GM19023 (cell line): ENCODE measurements at regions not wholly inside any gene's neighbourhood (a gene's known extent, or its start where the extent isn't known, plus 50 kb on each side); places are given as distances from the start of the nearest gene placed in this dataset.

Experiments used
- ATAC-seq: cut with Tn5 transposase; IDR thresholded peaks from one replicate; pipeline ENCODE4 v1.9.1; 2021; ENCODE audit warnings: mild to moderate bottlenecking, moderate library complexity; ENCODE audit not compliant: unreplicated experiment

DNA sequence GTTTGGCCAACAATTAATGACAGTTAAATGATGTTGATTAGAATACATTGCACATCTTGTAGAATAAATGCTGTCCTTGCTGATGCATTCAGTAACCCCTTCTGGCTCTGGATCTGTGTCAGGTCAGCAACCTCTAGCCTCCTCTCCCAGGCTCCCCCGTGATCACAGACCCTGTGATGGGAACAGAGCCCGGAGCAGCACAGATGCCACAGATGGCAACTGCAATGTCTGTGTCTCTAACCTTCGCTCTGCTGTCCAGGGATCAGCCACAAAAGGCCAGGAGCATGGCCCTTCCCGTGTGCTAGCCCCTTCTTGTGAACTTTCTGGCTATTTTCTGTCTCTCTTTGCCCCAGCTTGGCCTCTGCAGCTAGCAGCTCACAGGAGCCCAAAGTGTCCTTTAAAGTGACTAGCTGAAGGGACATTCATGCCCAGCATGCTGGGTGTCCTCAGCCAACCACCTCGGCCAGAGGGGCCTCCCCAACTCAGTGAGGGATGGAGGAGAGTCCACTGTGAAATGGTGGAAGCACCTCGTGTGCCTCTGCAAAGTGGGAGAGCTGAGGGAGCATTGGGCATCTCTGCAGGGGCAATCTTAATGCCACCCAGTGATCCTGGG, 167.0 kb upstream of the TCERG1L start:
- ATAC-seq, result no peak

DNA sequence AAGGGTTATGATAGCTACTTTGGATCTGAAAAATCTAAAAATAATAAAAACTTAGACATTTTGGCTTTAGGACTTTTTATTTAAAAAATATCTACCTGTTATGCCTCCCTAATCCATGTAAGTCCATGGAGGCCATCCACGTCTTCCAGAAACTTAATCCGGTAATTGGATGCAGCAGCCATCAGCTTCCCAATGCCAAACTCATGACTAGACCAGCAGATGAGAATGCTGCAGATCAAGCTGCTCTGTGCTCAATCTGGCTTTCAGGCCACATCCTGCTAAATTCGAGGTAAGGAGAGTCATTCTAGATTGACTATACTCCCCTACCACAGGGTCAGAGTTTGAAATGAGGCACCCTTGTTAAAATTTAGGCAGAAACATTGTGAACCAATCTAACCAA, 168.5 kb upstream of the TCERG1L start:
- no peak for ATAC-seq

DNA sequence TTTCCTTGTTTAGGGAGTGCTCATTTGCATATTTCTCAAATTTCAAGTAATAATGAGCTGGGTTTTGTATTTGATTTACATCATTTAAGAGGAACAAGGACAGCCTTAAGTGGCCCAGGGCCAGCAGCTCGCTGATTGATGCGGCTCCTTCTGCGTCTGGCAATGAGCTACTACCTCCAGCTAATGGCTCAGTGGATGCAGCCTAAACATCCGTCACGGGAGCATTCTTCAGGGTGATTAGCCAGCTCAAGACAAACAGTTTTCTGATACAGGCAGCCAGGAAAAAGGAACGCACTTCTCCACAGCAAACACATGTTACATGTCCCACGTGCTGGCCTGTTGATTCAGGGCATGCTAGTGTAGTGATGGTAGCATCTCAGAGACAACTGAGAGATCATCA, 169.3 kb upstream of the TCERG1L start:
- no peak for ATAC-seq

DNA sequence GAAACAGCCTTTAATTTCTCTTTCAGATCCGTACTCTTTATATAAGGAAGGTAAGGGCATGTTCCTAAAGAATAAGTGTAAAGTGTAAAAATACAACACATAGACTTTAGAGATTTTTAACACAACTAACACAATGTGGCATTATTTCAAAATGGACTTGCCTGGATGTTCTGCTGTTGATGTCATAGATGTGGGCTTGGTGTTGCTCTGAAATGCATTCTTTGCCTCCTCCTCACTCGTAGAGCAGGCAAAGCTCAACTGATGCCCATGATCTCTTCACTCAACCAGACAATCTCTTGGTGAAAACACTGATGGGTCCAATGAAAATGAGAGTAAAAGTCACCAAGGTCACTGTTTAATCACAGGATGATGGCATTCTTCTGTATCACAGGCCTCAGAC, 174.2 kb upstream of the TCERG1L start:
- ATAC-seq, result no peak

DNA sequence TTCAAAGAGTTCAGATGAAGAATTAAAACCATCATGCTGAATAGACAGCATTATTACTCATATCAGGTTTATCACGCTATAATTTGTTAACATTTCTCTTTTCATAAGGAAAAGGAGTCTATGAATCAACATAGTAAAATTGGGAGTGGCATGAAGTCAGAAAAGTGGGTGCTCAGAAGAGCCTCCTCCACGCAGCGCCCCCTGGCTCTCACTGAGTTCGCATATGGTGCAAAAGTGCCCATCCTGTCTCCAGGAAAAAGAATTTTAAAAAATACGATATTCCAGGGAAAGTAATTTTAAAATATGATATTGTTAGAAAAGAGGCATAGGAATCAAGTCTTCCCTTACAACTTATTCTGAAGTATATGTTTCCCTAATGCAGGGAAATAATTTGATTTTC, 176.3 kb upstream of the TCERG1L start:
- no peak for ATAC-seq

DNA sequence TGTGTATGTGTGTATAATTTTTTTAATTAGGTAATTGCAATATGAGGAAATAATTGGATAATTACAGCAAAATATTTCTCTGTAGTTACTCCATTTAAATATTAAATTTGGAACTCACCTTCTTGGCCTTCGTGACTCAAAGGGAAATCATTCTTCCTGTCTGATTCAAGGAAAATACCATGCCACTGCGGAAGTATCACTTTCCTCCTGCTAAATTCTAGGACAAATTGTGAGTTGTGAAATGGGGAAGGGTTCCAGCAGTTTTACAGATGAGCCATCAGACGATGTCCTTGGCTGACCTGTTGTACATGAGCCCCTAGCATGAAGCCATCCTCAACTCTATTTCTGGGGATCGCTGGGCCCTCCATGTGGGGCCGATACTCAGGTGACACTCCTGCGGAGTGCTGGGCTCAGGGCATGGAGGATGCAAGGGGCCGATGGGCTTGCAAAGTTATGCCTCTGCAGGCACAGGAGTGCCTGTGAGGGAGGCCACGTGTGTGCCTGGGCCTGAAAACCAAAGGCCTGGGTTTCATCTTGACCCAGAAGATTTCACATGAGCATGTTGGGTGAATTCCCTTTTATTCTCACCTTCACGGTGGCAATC, 179.6 kb upstream of the TCERG1L start:
- ATAC-seq, result no peak

DNA sequence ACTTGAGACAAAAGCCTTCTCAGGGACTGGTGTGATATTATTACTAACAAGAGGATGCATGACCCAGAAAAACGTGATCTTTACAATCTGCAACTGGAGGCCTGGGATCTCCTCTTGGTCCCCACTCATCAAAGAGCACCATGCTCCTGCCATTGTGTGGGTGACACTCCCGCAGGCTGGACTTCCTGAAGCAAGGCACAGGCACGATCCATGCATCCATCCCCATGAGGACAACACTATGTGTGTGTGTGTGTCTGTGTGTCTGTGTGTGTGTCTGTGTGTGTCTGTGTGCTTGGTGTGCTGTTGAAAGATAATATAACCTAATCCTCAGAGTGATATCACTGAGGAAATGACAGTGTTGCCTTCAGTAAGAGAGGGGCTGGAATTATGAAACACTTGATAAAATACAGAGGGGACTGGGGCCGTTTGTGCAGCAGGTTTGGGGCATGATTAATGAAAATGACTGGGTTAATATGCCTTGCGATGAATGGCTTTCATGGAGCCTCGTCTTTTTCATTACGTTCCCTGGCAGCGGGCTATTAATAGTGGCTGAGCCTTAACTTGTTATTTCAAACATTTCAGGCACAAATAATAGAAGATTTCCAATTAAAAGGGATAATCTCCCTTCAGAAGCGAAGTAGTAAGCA, 180.8 kb upstream of the TCERG1L start:
- ATAC-seq, result no peak

DNA sequence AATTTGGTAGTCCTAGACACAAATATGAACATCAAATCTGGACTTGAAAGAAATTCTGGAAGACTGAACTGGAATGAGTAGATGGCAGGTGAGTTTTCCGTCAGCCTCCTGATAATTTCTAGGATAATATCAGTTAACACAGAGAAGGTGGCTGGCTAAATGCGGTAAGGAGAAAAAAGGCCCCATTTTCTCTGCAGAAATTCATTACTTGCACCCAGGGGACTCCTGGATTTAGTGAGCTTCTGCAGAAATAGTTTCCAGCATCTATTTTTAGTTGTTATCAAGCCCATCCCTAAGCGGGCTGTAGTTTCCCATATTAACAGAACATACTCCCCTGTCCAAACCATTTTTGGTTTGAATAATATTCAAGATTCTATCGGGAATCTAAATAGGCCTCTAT, 181.9 kb upstream of the TCERG1L start:
- ATAC-seq, result no peak

DNA sequence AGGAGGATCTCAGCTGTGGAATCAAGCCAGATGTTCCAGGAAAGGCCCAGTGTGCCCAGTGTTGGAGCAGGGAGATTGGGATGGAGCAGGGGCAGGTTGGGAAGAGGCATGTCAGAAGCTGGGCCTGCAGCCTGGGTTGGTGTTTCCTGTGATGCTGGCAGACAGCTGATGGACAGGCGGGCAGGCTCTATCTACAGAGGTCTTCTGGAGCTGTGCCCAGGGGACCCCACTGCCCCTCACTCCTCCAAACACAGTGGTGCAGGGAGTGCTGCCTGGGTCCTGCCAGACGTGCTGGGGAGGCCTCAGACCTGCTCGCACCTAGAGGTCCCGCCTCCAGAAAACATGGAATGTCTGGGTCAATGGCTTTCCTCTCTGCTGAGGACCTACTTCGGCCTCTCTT, 182.9 kb upstream of the TCERG1L start:
- no peak for ATAC-seq

DNA sequence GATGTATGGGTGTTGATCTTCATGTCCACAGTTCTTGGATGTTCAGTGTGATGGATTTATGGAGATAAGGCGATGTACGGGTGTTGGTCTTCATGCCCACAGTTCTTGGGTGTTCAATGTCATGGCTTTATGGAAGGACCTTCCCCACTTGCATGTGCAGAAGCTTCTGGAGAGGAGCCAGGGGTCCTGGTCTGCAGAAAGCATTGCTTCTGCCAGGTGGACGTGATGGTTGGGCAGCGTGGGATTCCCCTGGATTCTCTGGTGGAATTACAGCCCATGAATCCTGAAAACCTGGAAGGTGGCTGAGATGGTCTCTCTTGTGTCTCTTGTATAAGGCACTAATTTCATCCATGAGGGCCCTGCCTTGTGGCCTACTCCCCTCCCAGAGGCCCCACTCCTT, 183.7 kb upstream of the TCERG1L start:
- no peak for ATAC-seq

DNA sequence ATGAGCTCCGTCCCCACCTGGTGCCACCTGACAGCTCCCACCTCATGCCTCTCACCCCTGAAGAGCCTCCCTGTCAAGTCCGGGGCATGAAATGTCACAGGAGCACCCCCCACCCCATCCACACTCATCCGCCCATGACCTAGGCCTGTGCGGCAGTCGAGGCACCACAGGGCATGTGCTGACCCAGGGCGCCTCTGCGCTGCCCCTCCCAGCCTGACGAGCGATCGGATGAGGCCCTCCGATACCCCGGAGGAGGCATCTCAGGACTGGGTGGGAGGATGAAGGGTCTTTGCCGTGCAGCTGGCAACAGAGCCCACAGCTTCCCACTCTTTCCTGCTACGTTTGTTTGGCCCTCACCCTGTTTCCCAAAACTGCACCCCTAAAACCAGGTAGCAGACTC, 184.4 kb upstream of the TCERG1L start:
- no peak for ATAC-seq

DNA sequence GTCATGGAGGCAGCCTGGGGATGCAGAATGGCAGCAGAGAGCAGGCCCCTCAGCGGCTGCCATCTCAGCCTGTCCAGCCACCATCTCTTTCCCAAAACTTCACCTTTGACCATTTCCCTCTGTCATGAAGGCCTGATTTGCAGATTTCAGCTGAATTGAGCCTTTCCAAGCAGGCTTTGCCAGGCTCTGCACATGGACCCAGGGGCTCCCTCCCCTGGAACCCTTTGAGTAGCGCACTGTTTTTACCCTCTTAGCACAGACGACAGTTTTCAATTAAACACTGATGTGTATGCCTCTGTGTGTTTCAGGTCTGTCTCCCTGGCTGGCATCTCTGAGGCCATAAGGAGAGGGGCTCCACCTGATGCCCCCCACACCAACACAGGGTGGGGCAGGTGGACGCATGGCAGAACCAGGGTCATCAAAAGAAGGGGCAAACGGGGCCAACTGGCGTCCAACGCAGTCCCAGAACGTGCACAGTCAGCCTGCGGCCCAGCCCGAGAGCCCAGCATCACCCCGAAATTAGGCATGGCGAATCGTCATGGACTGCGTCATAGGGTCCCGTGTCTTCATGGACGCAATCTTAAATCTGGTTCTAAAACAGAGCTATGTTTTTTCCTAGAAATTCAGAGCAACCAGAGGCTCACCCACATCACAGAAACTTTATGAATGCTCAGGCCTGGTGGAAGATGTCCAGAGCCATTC, 185.0 kb upstream of the TCERG1L start:
- ATAC-seq, result no peak

DNA sequence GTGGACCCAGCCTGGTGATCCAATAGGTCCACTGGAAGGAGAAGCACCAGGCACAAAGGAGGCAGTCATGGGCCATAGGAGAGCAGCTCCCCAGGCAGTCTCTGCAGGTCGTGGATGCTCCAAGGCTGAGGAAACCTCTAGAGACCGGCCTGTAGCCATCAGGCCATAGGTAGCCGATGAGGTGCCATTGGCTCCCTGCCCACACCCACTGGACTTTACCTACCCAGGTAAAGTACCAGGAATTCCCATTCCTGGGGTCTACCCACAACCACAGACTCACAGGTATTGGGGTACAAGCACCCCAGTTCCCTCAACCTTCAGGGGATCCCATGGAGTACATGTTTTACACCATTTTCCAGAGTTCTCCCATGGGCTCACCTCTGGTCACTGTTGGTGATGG, 188.0 kb upstream of the TCERG1L start:
- no peak for ATAC-seq

DNA sequence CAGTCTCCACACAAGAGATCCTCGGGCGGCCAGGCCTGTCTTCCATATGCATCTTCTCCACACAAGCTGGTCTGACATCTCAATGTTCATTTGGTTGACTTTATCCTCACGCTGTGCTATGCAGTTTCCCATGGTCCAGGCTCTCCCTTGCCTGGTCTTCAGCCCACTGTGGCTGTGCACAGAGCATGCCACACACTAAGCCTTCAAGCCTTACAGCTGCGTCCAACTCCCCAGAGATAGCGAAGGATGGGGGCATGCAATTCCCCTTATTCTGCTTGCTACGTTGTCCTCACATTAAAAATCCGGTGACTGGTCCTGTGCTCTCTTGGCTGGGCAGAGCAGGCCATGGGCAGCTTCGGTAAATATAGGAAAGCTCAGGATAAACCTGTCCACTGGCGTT, 188.7 kb upstream of the TCERG1L start:
- ATAC-seq, result no peak

DNA sequence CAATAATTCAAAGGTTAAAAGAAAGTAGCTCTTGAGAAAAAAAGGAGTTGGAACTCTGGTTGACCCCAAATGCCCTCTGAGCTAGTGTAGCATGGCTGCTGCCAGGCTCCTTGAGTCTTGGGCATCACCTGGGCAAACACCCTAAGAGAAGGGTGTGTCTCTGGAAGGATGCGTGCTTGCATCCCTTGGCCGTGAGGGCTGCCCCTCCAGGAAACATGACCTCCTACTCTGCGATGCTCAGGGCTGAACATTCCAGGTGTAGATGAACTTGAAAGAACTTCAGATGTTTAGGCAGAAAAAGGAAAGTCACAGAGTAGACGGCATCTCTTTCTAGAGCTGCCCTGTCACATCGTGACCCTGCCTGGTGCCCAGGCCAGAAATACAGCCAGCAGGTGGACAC, 189.4 kb upstream of the TCERG1L start:
- no peak for ATAC-seq

DNA sequence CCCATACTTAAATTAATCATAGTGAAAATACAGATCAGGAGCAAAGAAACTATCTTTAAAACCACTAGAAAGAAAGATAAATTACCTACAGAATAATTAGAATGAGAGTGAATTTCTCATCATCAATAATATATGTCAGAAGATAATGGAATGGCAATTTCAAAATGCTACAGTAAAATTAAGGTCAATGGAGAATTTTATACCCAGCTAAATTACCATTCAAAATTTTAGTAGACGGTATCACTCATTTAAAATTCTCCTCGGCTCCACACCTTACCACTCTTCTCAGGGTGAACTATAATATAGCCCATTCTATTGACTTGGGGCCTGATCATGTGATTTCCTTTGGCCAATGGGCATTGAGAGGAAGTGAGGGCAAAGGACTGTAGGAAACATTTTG, 192.5 kb upstream of the TCERG1L start:
- ATAC-seq, result no peak

DNA sequence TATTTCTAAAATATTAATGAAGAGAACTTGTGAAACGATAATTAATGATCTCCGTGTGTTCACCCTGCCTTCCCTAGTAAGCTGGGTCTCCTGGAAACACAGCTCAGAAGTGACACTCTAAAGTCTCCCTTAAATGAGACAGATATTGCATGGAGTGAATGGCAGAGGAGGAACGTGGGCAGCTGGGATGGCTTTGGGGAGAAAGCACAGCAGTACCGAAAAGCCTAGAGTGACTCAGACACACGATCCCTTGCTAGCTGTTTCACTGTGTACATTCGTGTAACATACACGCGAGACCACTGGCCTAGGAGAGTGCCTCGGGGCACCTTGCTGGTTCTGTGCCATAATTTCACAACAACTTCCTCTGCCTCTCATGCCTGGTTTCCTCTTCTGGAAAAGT, 199.9 kb upstream of the TCERG1L start:
- no peak for ATAC-seq

DNA sequence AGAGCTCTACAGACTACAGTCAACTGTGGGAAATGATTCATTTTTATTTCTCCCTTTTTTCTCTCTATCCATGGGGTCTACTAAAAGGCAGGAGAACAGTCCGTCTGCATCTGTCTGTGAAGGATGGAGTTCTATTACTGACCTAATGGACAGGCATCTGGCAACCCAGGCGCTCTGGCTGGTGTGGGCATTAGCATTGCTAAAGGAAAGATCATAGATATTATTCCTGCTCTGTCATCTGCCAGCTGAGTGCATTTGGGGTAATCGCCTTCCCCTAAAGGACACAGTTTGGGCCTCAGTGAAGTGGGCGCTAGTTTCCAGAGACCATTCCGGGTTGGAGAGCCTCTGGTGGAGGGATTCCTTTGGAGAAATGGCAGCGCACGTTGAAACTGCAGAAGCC, 201.3 kb upstream of the TCERG1L start:
- ATAC-seq, result no peak

DNA sequence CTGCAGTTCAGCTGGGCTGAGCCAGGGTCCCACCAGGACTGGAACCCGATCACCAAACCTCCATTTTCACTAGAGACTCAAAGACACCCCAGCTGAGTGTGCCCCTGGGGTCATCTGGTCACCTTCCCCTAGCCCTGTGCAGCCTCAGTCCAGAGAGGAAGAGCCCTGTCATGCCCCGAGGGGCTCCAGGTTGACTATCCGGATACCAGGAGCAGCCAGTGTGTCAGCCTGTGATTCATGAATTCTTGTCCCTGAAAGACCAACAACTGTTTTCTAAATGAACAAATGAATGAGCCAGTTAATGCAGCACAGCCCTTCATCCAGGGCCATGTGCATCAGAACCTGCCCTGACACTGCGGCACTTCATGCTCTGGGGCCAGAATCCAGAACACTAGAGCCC, 201.9 kb upstream of the TCERG1L start:
- ATAC-seq, result no peak

DNA sequence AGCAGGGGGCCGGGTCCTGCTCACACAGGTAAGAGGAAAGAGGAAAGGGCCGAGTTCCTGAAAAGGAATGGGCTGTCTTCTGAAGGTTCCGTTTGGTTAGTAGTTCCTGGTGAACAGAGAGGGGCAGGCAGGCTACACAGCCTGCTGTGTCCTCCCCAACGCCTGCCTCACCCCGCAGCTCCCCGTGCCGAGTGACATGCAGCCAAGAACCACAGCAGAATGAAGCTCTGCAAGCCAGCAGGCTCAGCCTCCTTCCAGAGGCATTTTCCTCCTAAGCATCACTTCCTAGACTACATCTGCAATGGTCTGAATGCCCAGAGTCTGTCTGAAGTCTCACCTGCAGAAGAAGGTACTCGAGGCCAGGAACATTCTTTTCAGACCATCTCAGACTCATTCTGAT, 202.4 kb upstream of the TCERG1L start:
- no peak for ATAC-seq

DNA sequence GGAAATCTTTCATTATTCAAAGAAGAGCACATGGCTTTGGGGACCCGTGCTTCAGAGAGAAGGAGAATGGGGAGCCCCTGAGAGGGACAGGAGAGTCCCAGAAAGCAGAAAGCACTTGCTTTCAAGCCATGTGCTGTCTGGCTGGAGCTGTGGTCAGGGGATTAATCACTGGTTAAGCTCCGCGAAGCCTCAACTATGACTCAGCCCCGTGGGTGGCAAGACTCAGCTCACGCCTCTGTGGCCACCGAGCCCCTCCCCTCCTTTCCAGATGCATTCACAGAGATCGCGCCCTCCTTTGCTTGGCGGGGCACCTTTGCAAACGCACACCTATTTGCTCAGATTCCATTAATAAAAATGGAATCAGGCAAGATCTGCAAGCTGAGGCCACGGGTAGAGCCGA, 202.9 kb upstream of the TCERG1L start:
- ATAC-seq, result no peak

DNA sequence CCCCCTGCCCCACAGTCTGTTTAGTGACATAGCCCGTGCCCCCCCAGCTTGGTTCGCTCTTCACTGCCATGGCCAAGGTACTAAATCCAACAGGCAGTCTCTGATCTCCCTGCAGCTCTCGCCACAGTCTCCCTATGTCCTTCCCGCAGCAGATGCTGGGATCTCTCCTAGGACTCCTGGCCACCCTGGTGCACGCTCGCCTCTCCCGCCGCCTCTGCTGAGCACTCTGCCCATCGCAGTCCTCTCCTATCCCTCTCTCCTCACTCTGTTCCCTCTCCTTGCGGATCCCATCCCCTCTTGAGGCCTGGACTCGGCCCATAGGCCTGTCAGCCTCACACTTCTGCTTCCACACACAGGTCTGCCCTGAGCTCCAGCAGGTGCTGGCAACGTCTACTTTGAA, 204.8 kb upstream of the TCERG1L start:
- ATAC-seq, result no peak
